GM12878 (cell line): ENCODE measurements at regions not wholly inside any gene's neighbourhood (a gene's known extent, or its start where the extent isn't known, plus 50 kb on each side); places are given as distances from the start of the nearest gene placed in this dataset.

Experiments used
- TF ChIP-seq, protein P1 (sequence below), 3 experiments: IDR thresholded peaks in 2 of 3; conservative IDR thresholded peaks in 1 of 3; 2 replicates each; pipeline ENCODE4 v1.5.1; 2011; ENCODE audit warnings: low read depth in 3 of 3, low read length in 3 of 3, mild to moderate bottlenecking in 3 of 3, control low read depth in 2 of 3, moderate library complexity in 2 of 3, inconsistent platforms in 1 of 3, mixed read lengths in 1 of 3; ENCODE audit not compliant: control insufficient read depth in 2 of 3, insufficient read depth in 1 of 3; ENCODE audit errors: extremely low read depth in 1 of 3
- TF ChIP-seq, protein P2 (sequence below): IDR thresholded peaks from 2 replicates; pipeline ENCODE4 v1.6.1; 2012; ENCODE audit warnings: low read depth, low read length, improper control_type of control experiment

DNA sequence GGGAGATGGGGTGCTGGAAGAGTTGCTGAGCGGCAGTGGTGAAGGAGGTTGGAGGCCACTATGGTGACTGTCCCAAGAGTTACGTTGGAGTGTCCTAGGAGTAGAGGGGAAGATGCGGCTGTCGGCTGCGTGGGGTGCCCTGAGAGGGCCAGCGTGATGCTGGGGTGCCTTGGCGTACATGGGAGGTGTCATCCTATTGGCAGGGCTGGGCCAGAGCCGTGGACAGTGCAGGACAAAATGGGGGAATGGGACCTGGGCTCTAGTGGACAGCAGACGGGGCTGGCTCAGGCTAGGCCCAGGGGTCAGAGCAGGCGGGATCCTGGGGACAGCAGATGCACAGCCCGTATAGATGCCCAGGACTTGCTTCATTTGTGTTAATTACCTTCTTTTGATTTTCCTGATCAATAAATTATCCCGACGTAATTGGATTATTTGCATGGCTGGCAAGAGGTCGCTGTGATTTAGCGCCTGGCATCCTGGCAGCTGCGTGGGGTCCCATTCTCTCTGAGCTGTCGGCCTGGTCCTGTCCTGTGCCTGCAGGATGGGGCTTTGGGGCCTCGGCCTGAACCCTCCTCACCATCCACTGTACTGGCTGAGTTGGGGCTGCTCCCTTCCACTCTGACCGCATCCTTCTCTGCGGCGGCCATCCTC, 203.9 kb upstream of the C14orf180 start:
- TF ChIP-seq, protein P1, sequence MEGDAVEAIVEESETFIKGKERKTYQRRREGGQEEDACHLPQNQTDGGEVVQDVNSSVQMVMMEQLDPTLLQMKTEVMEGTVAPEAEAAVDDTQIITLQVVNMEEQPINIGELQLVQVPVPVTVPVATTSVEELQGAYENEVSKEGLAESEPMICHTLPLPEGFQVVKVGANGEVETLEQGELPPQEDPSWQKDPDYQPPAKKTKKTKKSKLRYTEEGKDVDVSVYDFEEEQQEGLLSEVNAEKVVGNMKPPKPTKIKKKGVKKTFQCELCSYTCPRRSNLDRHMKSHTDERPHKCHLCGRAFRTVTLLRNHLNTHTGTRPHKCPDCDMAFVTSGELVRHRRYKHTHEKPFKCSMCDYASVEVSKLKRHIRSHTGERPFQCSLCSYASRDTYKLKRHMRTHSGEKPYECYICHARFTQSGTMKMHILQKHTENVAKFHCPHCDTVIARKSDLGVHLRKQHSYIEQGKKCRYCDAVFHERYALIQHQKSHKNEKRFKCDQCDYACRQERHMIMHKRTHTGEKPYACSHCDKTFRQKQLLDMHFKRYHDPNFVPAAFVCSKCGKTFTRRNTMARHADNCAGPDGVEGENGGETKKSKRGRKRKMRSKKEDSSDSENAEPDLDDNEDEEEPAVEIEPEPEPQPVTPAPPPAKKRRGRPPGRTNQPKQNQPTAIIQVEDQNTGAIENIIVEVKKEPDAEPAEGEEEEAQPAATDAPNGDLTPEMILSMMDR (IDR thresholded peaks at IDR 0.05 in 2 of 3, conservative IDR thresholded peaks at IDR 0.05 in 1 of 3; ENCODE audit: control insufficient read depth in 2 of 3, extremely low read depth in 1 of 3, insufficient read depth in 1 of 3, low read depth in 3 of 3, low read length in 3 of 3) = no peak
- TF ChIP-seq, protein P2, sequence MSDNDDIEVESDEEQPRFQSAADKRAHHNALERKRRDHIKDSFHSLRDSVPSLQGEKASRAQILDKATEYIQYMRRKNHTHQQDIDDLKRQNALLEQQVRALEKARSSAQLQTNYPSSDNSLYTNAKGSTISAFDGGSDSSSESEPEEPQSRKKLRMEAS = no peak
